ENCODE measurements at regions not wholly inside any gene's neighbourhood (a gene's known extent, or its start where the extent isn't known, plus 50 kb on each side); places are given as distances from the start of the nearest gene placed in this dataset.

DNA sequence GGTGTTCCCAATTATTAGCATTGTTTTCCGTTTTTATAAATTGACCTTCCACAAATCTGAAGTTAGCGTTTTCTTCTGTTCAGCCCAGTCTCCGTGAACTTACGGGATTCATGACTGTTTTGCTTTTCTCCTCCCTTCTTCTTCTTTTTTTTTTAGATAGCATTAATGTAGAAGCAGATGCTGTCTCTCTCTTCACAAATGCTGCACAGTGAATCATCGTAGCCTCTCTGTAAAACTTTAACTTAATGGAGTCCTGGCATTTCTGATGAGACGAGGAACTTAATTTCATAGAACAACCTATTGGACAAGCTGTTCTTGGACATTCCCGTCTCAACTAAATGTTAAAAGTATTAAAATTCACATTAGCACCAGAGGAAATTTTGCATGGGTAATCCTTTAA lies 138.0 kb upstream of the EEF1E1 start:
- H3K9me3 ChIP-seq (ENCODE audit: control insufficient read depth, low read length), result no peaks in the 10 kb centered on the region
- H3K27me3 ChIP-seq (ENCODE audit: control insufficient read depth, insufficient read depth), result peaks cover 2% of the 10 kb centered on the region
- ATAC-seq (no peak), DNase-seq (no peak)
- H3K4me1 ChIP-seq (ENCODE audit: control insufficient read depth, insufficient read depth, low read length), result no peaks in the 10 kb centered on the region
- intact Hi-C loops (cut with DNase I), result no loop called here
- H3K27ac ChIP-seq (ENCODE audit: low read length), result no peak overlapping the region
- 70% methylated on average over 7 of the region's 7 CpGs for WGBS
- no peak overlapping the region for H3K4me3 ChIP-seq (ENCODE audit: low read length)

DNA sequence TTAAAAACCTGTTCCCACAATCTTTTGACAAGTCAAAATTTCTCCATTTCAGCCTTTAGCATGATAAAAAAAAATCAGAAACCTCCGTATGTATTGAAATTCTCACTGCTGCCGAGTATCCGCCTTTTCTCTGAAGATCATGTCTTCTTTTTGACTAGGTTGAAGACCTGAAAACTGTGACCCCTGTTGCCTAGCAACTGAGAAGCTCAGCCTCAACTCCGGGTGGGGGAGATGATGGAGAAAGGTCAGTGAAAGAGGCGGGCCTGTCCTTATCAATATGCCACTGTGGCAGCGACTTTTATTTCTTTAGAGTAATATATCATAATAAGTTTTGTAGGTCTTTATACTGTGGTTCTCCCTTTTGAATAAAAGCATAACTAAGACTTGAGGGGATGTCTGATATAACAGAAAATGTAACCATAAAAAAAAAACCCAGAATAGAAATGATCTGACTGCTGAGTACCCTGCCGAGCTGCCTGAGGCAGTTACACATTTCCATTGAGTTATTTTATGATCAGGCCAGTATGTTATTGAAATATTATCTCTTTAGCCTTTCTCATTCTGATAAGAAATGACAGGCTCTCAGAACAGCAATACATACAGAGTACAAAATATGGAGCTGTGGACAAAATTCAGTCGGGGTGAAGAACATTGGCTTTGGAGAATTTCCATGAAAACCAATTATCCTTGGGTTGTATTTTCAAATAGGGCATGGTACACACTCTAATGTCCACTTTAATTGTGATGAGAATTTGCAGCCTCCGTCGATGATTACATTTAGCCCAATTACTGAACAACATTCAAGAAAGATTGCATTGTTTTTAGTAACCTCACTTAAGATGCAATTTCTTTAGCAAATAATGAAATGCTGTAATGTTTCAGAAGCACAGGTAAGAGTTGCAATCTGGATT lies 136.7 kb upstream of the EEF1E1 start:
- intact Hi-C loops (cut with DNase I), result no loop called here
- no peak for DNase-seq
- H3K27me3 ChIP-seq (ENCODE audit: control insufficient read depth, insufficient read depth), result peaks cover 2% of the 10 kb centered on the region
- no peak for ATAC-seq
- no peak overlapping the region for H3K4me3 ChIP-seq (ENCODE audit: low read length)
- H3K27ac ChIP-seq (ENCODE audit: low read length), result no peak overlapping the region
- H3K9me3 ChIP-seq (ENCODE audit: control insufficient read depth, low read length), result no peaks in the 10 kb centered on the region
- WGBS, result 43% methylated on average over 10 of the region's 10 CpGs
- no peaks in the 10 kb centered on the region for H3K4me1 ChIP-seq (ENCODE audit: control insufficient read depth, insufficient read depth, low read length)

DNA sequence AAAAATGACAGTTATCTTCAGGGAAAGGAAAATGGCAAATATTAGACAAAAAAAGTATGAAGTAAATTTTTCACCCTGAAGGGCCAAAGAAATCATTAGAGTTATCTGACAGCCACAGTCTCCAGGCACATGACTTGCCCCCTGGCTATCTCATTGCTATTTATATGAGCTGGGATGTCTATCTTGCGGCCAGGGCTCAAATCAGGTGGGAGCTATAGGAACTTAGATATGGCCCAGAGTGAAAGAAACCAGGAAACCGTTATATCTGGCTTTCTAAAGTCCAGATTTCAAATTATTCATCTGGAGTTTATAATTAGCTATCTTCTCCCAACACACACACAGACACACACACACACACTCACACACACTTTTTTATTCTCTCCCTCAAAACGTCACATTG lies 135.3 kb upstream of the EEF1E1 start:
- DNase-seq (no peak), ATAC-seq (no peak)
- Histone ChIP-seq H3K27me3 (ENCODE audit: control insufficient read depth, insufficient read depth) (no peaks in the 10 kb centered on the region), H3K4me1 (ENCODE audit: control insufficient read depth, insufficient read depth, low read length) (no peaks in the 10 kb centered on the region), H3K4me3 (ENCODE audit: low read length) (no peak overlapping the region), H3K9me3 (ENCODE audit: control insufficient read depth, low read length) (no peaks in the 10 kb centered on the region), H3K27ac (ENCODE audit: low read length) (no peak overlapping the region)
- WGBS, result 19% methylated on average over 3 of the region's 3 CpGs
- intact Hi-C loops (cut with DNase I), result no loop called here

DNA sequence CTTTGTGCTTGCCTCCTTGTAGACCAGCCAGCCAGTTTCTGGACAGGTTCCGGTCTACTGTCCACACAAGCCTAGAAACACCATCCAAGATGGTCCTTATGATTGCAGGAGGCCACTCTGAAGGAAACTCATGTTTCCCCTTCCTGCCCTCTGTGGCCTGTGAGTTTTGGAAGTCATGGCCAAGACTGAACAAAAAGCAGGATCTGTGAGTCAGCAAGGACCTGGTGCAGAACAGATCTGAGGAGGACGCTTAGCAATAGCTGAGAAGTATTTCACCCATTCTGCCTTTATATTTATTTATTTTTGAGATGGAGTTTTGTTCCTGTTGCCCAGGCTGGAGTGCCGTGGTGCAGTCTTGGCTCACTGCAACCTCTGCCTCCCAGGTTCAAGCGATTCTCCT lies 134.6 kb upstream of the EEF1E1 start:
- intact Hi-C loops (cut with DNase I), result no loop called here

DNA sequence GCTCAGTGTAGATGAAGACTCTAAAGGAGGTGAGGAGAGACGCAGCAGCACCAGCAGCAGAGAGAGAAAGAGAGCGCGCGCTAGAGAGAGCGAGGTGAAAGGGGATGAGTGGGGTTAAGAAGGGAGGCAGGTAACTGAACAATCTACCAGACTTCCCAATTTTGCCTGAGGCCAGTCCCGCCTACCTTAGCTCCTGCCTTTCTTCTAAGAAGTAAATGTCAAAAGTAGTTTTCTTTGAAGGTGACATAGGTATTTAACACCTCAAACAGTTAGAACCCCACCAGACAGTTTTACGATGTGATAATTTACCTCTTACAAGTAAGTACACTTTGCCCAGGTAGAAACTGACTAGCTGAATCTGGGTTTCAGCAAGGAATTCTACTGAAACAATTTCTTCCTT lies 132.0 kb upstream of the EEF1E1 start:
- Histone ChIP-seq H3K4me3 (ENCODE audit: low read length) (no peak overlapping the region), H3K27ac (ENCODE audit: low read length) (no peak overlapping the region), H3K9me3 (ENCODE audit: control insufficient read depth, low read length) (no peaks in the 10 kb centered on the region), H3K4me1 (ENCODE audit: control insufficient read depth, insufficient read depth, low read length) (no peaks in the 10 kb centered on the region), H3K27me3 (ENCODE audit: control insufficient read depth, insufficient read depth) (no peaks in the 10 kb centered on the region)
- ATAC-seq, result no peak
- 76% methylated on average over 7 of the region's 7 CpGs for WGBS
- no peak for DNase-seq
- intact Hi-C loops (cut with DNase I), result no loop called here

More for the DNA sequence above, 134.6 kb upstream of the EEF1E1 start:
- Histone ChIP-seq H3K27me3 (ENCODE audit: control insufficient read depth, insufficient read depth) (no peaks in the 10 kb centered on the region), H3K4me1 (ENCODE audit: control insufficient read depth, insufficient read depth, low read length) (no peaks in the 10 kb centered on the region), H3K27ac (ENCODE audit: low read length) (no peak overlapping the region), H3K9me3 (ENCODE audit: control insufficient read depth, low read length) (no peaks in the 10 kb centered on the region), H3K4me3 (ENCODE audit: low read length) (no peak overlapping the region)
- WGBS, result 67% methylated on average over 4 of the region's 4 CpGs
- DNase-seq, result no peak
- ATAC-seq, result no peak

DNA sequence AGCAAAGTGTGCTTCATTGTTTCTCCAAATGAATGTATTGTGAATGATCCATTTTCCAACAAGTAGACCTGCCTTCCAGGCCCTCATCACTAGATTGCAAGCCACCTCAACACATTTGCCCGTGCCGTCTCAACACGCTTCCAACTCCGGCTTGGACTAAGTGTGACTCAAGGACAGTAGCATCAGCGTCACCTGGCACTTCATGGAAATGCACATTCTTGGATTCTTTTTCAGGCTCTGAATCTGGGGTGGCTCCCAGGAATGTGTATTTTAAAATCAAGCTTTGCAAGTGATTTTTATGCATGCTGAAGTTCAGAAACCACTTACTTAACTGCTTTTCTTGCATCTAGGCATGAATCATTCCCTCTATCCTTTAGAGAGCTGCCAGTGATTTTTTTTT lies 129.6 kb upstream of the EEF1E1 start:
- 92% methylated on average over 5 of the region's 5 CpGs for WGBS
- no peak for DNase-seq
- no peaks in the 10 kb centered on the region for H3K27me3 ChIP-seq (ENCODE audit: control insufficient read depth, insufficient read depth)
- H3K4me1 ChIP-seq (ENCODE audit: control insufficient read depth, insufficient read depth, low read length), result no peaks in the 10 kb centered on the region
- no peaks in the 10 kb centered on the region for H3K9me3 ChIP-seq (ENCODE audit: control insufficient read depth, low read length)
- ATAC-seq, result no peak
- H3K4me3 ChIP-seq (ENCODE audit: low read length), result no peak overlapping the region
- intact Hi-C loops (cut with DNase I), result no loop called here
- H3K27ac ChIP-seq (ENCODE audit: low read length), result no peak overlapping the region

DNA sequence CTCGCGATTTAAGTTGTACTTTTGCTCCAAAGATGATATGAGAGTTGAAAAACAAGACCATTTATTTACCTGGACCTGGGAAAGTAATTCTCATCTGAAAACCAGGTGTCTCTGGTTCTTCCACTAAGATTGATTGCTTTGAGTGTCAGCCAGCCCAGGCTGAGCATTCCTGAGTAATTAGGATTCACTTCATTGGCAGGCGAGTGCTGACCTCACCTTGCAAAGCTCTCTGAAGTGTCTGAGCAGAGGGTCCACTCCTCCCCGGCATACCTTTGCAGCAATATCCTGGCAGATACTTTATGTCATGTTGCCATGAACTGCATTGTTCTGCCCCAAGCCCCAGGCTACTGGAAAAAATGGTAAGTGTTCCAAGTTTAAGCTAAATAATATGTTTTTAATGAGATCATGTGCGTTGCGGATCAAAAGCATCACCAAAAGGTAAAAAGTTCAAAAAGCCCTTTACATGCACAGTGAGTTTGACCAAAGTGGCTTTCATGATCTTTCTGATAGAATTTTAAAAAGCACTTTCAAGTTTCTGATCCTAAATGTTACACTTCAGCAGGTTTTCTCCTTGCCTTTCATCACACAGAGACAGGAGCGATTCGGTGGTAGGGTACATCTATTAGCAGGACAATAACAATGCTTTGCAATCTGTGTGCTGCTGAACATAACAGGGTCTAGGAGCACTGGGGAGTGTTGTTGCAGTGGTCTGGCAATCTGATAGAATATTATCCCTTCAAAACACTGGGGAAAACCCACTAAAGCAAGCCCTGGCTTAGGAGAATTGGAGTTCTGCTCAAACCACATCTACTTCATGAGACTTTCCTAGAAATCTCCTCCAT lies 127.8 kb upstream of the EEF1E1 start:
- 63% methylated on average over 8 of the region's 8 CpGs for WGBS
- H3K4me3 ChIP-seq (ENCODE audit: low read length), result no peak overlapping the region
- H3K27ac ChIP-seq (ENCODE audit: low read length), result no peak overlapping the region
- no peaks in the 10 kb centered on the region for H3K9me3 ChIP-seq (ENCODE audit: control insufficient read depth, low read length)
- intact Hi-C loops (cut with DNase I), result no loop called here
- H3K4me1 ChIP-seq (ENCODE audit: control insufficient read depth, insufficient read depth, low read length), result no peaks in the 10 kb centered on the region
- ATAC-seq (no peak), DNase-seq (no peak)
- no peaks in the 10 kb centered on the region for H3K27me3 ChIP-seq (ENCODE audit: control insufficient read depth, insufficient read depth)

DNA sequence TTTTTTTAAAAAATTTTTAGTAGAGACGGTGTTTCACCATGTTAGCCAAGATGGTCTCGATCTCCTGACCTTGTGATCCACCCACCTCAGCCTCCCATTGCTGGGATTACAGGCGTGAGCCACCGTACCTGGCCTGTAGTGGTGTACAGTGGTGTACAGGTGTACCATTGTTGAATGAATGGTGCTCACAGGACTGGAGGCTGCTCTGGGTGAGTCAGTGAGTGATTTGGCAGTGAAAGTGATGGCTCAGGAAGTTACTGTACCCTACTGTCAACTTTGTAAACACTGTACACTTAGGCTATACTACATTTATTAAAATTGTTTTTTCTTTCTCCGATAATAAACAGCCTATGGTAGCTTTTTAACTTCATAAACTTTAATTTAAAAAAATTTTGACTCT lies 122.8 kb upstream of the EEF1E1 start:
- ATAC-seq, result no peak
- intact Hi-C loops (cut with DNase I), result no loop called here
- H3K27me3 ChIP-seq (ENCODE audit: control insufficient read depth, insufficient read depth), result no peaks in the 10 kb centered on the region
- H3K9me3 ChIP-seq (ENCODE audit: control insufficient read depth, low read length), result no peaks in the 10 kb centered on the region
- WGBS, result 90% methylated on average over 5 of the region's 5 CpGs
- DNase-seq, result no peak
- H3K4me3 ChIP-seq (ENCODE audit: low read length), result no peak overlapping the region
- H3K27ac ChIP-seq (ENCODE audit: low read length), result no peak overlapping the region
- H3K4me1 ChIP-seq (ENCODE audit: control insufficient read depth, insufficient read depth, low read length), result no peaks in the 10 kb centered on the region

DNA sequence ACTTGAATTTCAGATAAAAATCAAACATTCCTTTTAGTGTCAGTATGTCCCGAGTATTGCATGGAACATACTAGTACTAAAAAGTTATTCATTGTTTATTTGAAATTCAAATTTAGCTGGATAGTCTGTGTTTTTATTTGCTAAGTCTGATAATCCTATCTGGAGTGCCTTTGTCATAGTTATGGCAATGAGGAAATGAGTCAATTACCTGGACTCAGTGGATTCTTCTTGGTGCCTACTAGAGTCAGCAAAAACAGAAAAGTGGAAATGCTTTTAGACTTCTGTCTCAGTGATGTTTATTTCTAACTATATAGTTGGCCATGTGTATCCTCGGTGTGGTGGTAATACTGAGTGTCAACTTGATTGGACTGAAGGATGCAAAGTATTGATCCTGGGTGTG lies 121.3 kb upstream of the EEF1E1 start:
- intact Hi-C loops (cut with DNase I), result loop anchor here in 2 of 4 donors (5.0 kb wide), 1 partner anchor 91 kb away; no protein-coding TSS in a partner anchor
- DNase-seq (no peak), ATAC-seq (no peak)
- no peak overlapping the region for H3K27ac ChIP-seq (ENCODE audit: low read length)
- H3K9me3 ChIP-seq (ENCODE audit: control insufficient read depth, low read length), result no peaks in the 10 kb centered on the region
- H3K27me3 ChIP-seq (ENCODE audit: control insufficient read depth, insufficient read depth), result no peaks in the 10 kb centered on the region
- 81% methylated on average over 2 of the region's 2 CpGs for WGBS
- H3K4me1 ChIP-seq (ENCODE audit: control insufficient read depth, insufficient read depth, low read length), result no peaks in the 10 kb centered on the region
- H3K4me3 ChIP-seq (ENCODE audit: low read length), result no peak overlapping the region

DNA sequence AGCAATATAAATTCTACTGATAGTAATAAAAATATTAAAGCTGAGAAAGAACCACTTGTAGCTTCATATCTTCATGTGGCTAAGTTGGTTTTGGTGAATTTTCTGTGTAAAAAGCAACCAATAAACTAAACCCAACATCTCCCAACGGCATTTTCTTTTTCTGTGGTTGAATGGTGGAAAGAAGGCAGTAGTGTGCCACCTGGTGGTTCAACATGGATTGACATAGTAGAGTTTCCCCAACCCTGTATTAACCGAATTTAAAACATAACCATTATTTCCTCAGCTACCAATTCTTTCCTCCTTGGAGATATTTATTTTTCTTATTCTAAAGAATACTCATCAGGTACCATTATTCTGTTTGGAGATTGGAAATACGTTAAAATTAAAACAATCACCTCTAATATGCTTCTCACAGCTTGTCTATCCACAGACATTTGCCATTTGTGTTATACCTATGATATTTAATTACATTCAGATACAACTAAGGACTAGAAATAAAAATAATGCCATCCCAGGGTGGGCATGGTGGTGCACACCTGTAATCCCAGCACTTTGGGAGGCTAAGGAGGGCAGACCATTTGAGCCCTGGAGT lies 117.1 kb upstream of the EEF1E1 start:
- 1% methylated on average over 3 of the region's 3 CpGs for WGBS
- no peaks in the 10 kb centered on the region for H3K9me3 ChIP-seq (ENCODE audit: control insufficient read depth, low read length)
- no peak for ATAC-seq

DNA sequence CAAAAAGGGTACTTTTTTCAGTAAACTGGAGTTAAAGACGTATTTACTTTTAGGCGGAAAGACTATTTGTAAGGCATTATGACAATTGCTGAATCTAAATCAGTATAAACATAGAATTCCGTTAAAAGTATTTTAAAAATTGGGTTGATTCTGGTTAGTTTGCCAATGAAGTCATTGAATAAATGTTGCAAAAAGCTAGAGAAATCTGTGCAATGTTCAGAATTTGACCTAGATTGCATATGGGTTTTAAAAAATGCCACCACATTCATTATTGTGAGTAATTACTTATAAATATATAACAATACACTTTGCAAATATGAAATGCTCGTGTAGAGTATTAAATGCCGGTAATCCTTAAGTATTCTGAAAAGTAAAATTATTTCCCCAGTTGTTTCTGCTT lies 116.5 kb upstream of the EEF1E1 start:
- 69% methylated on average over 5 of the region's 5 CpGs for WGBS
- intact Hi-C loops (cut with DNase I), result loop anchor here in 2 of 4 donors (5.0 kb wide), 1 partner anchor 87 kb away; no protein-coding TSS in a partner anchor
- H3K4me3 ChIP-seq (ENCODE audit: low read length), result no peak overlapping the region

More for the DNA sequence above, 117.1 kb upstream of the EEF1E1 start:
- Histone ChIP-seq H3K27ac (ENCODE audit: low read length) (no peak overlapping the region), H3K27me3 (ENCODE audit: control insufficient read depth, insufficient read depth) (no peaks in the 10 kb centered on the region), H3K4me3 (ENCODE audit: low read length) (no peak overlapping the region), H3K4me1 (ENCODE audit: control insufficient read depth, insufficient read depth, low read length) (no peaks in the 10 kb centered on the region)
- no peak for DNase-seq
- intact Hi-C loops (cut with DNase I), result loop anchor here in 2 of 4 donors (5.0 kb wide), 1 partner anchor 87 kb away; no protein-coding TSS in a partner anchor

More for the DNA sequence above, 116.5 kb upstream of the EEF1E1 start:
- H3K9me3 ChIP-seq (ENCODE audit: control insufficient read depth, low read length), result no peaks in the 10 kb centered on the region
- DNase-seq (no peak), ATAC-seq (no peak)
- no peak overlapping the region for H3K27ac ChIP-seq (ENCODE audit: low read length)
- no peaks in the 10 kb centered on the region for H3K27me3 ChIP-seq (ENCODE audit: control insufficient read depth, insufficient read depth)
- H3K4me1 ChIP-seq (ENCODE audit: control insufficient read depth, insufficient read depth, low read length), result no peaks in the 10 kb centered on the region
